Caki2 (cell line): ENCODE measurements at regions not wholly inside any gene's neighbourhood (a gene's known extent, or its start where the extent isn't known, plus 50 kb on each side); places are given as distances from the start of the nearest gene placed in this dataset.
"Not testable (repeated sequence)": the region's sequence is repeated elsewhere in the genome, so short reads cannot be mapped to it uniquely, and the experiment has no call there.

Source experiments
- DNase-seq: peaks from one replicate; pipeline ENCODE4 v3.0.0-alpha.2; 2015; ENCODE audit warnings: low read depth
- in situ Hi-C: cut with HindIII; loops from 2 replicates; pipeline ENCODE4 v1.10.0; 2016; ENCODE audit warnings: low sequenced_read_pairs, low pct_unique_long_range_greater_than_20kb, mixed read lengths

DNA sequence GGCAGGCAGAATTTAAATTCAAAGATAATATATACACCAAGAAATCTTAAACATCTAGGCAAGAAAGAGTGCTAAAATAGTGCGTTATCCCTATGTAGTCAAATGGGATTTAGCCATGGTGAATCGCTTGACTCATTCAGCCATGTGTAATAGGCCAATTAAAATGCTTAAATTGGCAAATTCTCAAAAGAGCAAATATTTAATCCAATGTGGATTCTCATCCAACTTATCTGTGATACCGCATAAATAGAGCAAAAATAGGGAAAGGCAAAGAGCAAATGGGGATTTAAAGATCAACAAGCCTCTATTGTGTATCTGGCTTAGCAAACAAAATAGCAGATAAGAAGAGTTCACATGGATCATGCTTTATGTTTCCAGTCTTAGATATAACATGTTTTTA is 123.2 kb upstream of the RPRM start:
- in situ Hi-C loops: no loop called here
- no peak for DNase-seq

GRCh38 chr2:153604133-153604532 is 125.6 kb upstream of the RPRM start:
- no peak for DNase-seq
- in situ Hi-C loops: no loop called here

- in situ Hi-C loops: no loop called here
- DNase-seq: no peak
These were observed 128.1 kb upstream of the RPRM start for GRCh38 chr2:153606623-153607022.

DNA sequence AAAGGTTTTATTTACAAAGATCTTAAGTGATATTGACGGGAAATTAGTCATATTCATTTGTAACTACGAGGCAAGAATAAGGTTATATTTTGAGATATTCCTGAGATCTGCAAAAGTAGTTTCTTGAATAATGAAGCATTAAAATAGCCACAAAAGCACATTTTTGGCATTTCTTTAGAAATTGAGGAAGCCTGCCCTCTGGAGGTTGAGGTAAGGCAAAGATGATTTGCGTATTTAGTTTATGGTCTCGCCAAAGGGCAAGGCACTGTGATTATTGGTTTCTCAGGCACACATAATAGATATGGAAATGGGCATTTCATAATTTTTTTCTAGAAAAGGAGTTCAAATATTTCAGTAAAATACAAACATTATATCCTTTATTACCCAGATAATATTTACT is 143.7 kb upstream of the RPRM start:
- in situ Hi-C loops: no loop called here
- no peak for DNase-seq

DNA sequence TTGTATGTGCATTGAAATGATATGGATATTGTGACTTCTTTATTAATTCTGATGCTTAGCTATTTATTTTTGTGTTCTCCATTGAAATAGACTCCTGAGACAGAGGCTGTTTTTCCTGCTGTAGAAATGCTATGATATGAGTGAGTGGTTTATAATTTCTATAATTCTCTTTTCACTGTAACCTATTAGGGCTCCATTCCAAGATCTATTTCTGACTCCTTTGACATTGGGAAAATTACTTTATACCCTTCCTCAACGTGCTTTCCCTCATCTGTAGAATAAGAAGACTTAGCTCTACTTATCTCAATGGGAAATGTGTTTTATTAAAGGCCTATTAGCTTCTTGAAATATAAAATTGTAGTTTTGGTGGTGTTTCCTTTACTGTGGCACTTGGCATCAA is 144.5 kb upstream of the RPRM start:
- DNase-seq: no peak
- in situ Hi-C loops: no loop called here

DNA sequence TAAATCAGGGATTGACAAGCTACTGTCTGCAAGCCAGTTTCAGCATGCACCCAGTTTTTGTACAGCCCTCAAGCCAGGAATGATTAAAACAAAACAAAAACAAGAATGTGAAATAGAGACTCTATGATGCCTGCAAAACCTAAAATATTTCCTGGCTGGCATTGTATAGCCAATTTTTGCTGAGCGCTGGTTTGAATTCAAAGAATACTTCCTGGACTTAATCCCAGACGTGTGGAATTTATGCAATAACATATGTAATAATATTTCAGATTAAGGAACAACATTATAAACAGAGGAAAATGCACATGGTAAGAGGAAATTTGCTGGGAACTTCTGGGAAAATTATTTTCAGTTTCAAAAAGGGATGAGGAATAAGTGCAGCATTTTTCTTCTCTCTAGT is 148.1 kb upstream of the RPRM start:
- DNase-seq: no peak
- in situ Hi-C loops: no loop called here

DNA sequence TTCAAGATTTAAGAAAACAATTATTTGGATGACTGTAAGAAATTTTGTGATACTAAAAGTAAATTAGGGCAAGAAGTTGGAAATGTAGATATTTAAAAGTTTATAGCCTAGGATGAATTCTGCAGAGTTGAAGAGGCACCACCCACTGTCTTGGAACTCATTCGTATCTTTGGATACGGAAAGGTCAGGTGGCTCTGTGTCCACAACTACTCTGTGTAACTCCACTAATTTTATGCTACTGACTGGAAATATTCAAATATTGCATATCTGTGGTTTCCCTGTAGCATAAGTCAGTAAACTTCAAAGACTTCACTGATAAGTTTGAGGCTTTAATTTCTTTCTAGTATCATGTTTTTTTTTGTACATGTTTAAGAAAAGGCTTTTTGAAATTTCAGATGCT is 156.9 kb upstream of the RPRM start:
- in situ Hi-C loops: no loop called here
- DNase-seq: no peak

- in situ Hi-C loops: no loop called here
- no peak for DNase-seq
These were observed 162.5 kb upstream of the RPRM start for GRCh38 chr2:153641046-153641445.

DNA sequence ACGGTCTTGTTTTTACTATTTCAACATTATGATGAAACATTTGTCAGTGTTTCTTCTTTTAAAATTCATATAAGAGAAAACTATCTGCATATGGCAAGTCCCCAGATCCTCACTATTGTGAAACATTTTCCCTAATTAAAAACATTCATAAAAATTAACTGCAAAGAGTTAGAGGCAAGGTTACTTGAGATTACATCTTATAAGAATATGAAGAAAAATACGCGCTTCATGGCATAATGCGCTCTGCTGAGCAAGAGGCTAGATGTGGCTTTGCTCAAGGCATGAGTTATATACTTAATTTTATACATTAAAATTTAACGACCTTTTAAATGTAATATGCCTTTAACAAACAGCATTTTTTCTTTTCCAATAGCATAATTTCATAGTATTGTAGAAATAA is 166.4 kb upstream of the RPRM start:
- in situ Hi-C loops: no loop called here
- DNase-seq: no peak

GRCh38 chr2:153645599-153645998 is 167.0 kb upstream of the RPRM start:
- in situ Hi-C loops: no loop called here

GRCh38 chr2:153657651-153658050 is 179.1 kb upstream of the RPRM start:
- in situ Hi-C loops: no loop called here
- no peak for DNase-seq

More at GRCh38 chr2:153645599-153645998, 167.0 kb upstream of the RPRM start:
- no peak for DNase-seq

- in situ Hi-C loops: no loop called here
- DNase-seq: no peak
These were observed 183.2 kb upstream of the RPRM start for GRCh38 chr2:153661801-153662200.

- in situ Hi-C loops: no loop called here
- no peak for DNase-seq
These were observed 184.8 kb upstream of the RPRM start for GRCh38 chr2:153663371-153663770.

- in situ Hi-C loops: not testable (repeated sequence)
These were observed 185.4 kb upstream of the RPRM start for GRCh38 chr2:153664009-153664408.

DNA sequence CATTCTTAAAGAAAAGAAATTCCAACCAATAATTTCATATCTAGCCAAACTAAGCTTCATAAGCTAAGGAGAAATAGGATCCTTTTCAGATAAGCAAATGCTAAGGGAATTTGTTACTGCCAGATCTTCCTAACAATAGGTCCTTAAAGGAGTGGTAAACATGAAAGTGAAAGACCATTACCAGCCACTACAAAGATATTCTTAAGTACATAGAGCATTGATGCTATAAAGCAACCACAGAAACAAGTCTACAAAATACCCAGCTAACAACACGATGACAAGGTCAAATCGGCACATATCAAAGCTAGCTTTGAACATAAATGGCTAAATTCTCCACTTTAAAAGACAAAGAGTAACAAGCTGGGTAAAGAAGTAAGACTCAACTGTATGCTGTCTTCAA is 188.9 kb upstream of the RPRM start:
- DNase-seq: no peak
- in situ Hi-C loops: no loop called here

More at GRCh38 chr2:153664009-153664408, 185.4 kb upstream of the RPRM start:
- not testable (repeated sequence) for DNase-seq

GRCh38 chr2:153668923-153669322 is 190.4 kb upstream of the RPRM start:
- in situ Hi-C loops: no loop called here

DNA sequence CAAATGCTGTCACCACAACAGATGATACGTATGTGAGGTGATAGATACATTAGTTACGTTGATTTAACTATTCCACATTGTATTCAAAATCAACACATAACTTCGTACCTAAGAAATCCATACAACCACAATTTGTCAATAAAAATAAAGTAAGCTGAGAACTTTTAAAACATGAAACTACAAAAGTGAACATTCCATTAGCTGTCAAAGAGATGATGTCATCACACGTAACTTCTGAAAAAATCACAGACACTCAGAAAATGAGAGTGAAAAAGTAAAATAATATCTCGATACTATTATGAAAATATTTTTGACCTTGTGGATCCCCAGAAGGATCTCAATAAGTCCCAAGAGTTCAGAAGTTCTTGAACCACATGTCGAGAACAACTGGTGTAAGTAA is 161.6 kb upstream of the GALNT13 start:
- in situ Hi-C loops: no loop called here
- no peak for DNase-seq

More at GRCh38 chr2:153668923-153669322, 190.4 kb upstream of the RPRM start:
- no peak for DNase-seq

- no peak for DNase-seq
- in situ Hi-C loops: no loop called here
These were observed 156.4 kb upstream of the GALNT13 start for GRCh38 chr2:153715218-153715850.

DNA sequence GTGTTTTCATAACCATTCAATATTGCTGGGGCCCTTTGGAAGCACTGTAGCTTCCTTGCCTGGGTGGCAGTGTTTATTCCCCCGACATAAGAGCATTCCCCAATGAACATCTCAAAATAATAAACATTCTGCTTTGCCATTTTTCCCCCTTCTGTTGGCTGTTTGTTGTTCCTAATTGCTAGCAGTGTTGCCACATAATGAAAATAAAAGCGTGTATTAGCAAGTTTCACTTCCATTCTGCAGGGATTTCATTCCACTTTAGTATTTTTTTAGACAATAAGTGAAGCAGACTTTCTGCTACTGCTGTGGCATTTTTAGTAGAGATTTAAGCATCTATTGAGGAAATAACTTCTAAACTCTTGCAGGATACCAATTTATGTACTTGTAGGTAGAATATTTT is 154.7 kb upstream of the GALNT13 start:
- DNase-seq: no peak
- in situ Hi-C loops: no loop called here

GRCh38 chr2:153739394-153739793 is 132.3 kb upstream of the GALNT13 start:
- in situ Hi-C loops: no loop called here
- no peak for DNase-seq

GRCh38 chr2:153761936-153762335 is 109.8 kb upstream of the GALNT13 start:
- in situ Hi-C loops: no loop called here
- no peak for DNase-seq
